HG02759 (cell line): ENCODE measurements at regions not wholly inside any gene's neighbourhood (a gene's known extent, or its start where the extent isn't known, plus 50 kb on each side); places are given as distances from the start of the nearest gene placed in this dataset.

Source experiments
- ATAC-seq: cut with Tn5 transposase; IDR thresholded peaks from one replicate; pipeline ENCODE4 v1.9.1; 2021; ENCODE audit warnings: mild to moderate bottlenecking, moderate library complexity; ENCODE audit not compliant: unreplicated experiment

GRCh38 chr5:3654515-3654914 lies 58.9 kb downstream of the IRX1 start:
- no peak for ATAC-seq

- ATAC-seq: no peak
These were observed 61.2 kb downstream of the IRX1 start for GRCh38 chr5:3656803-3657202.

- ATAC-seq: no peak
These were observed 61.9 kb downstream of the IRX1 start for GRCh38 chr5:3657364-3658022.

- ATAC-seq: no peak
These were observed 63.3 kb downstream of the IRX1 start for GRCh38 chr5:3658929-3659328.

- ATAC-seq: no peak
These were observed 64.3 kb downstream of the IRX1 start for GRCh38 chr5:3659907-3660306.

- no peak for ATAC-seq
These were observed 65.0 kb downstream of the IRX1 start for GRCh38 chr5:3660630-3661029.

GRCh38 chr5:3661755-3662296 lies 66.2 kb downstream of the IRX1 start:
- no peak for ATAC-seq

GRCh38 chr5:3662344-3662743 lies 66.7 kb downstream of the IRX1 start:
- ATAC-seq: no peak

GRCh38 chr5:3671337-3671736 lies 75.7 kb downstream of the IRX1 start:
- no peak for ATAC-seq

GRCh38 chr5:3678801-3679200 lies 83.2 kb downstream of the IRX1 start:
- no peak for ATAC-seq

- no peak for ATAC-seq
These were observed 85.2 kb downstream of the IRX1 start for GRCh38 chr5:3680821-3681220.

GRCh38 chr5:3684118-3684517 lies 88.5 kb downstream of the IRX1 start:
- ATAC-seq: no peak

- ATAC-seq: no peak
These were observed 89.2 kb downstream of the IRX1 start for GRCh38 chr5:3684771-3685354.

GRCh38 chr5:3694819-3695218 lies 99.2 kb downstream of the IRX1 start:
- no peak for ATAC-seq

- no peak for ATAC-seq
These were observed 100.2 kb downstream of the IRX1 start for GRCh38 chr5:3695818-3696217.

- ATAC-seq: no peak
These were observed 102.8 kb downstream of the IRX1 start for GRCh38 chr5:3698412-3698811.

- ATAC-seq: no peak
These were observed 106.1 kb downstream of the IRX1 start for GRCh38 chr5:3701694-3702093.

GRCh38 chr5:3704661-3705060 lies 109.0 kb downstream of the IRX1 start:
- no peak for ATAC-seq

GRCh38 chr5:3709068-3709716 lies 113.6 kb downstream of the IRX1 start:
- ATAC-seq: no peak

GRCh38 chr5:3709717-3710348 lies 114.2 kb downstream of the IRX1 start:
- no peak for ATAC-seq

- no peak for ATAC-seq
These were observed 119.4 kb downstream of the IRX1 start for GRCh38 chr5:3715062-3715461.

GRCh38 chr5:3729631-3730030 lies 134.0 kb downstream of the IRX1 start:
- no peak for ATAC-seq
